Epithelial cell of esophagus (primary cell): ENCODE measurements at regions not wholly inside any gene's neighbourhood (a gene's known extent, or its start where the extent isn't known, plus 50 kb on each side); places are given as distances from the start of the nearest gene placed in this dataset.
"Not testable (repeated sequence)": the region's sequence is repeated elsewhere in the genome, so short reads cannot be mapped to it uniquely, and the experiment has no call there.

Experiments
- DNase-seq: peaks from one replicate; pipeline ENCODE4 v3.0.0; 2010; ENCODE audit warnings: low read depth
- H3K4me3 ChIP-seq: 2 replicates; pipeline ENCODE4 v1.5.1; 2011; ENCODE audit warnings: mild to moderate bottlenecking, low read length, control low read depth
- CTCF ChIP-seq: IDR thresholded peaks from 2 replicates; pipeline ENCODE4 v1.5.1; 2011; ENCODE audit warnings: low read depth, mild to moderate bottlenecking, low read length, control low read depth, inconsistent platforms; ENCODE audit not compliant: insufficient read depth; ENCODE audit errors: missing control alignments

GRCh38 chr1:213357403-213357802 is 306.4 kb downstream of the RPS6KC1 start:
- no peak overlapping the region for H3K4me3 ChIP-seq
- DNase-seq = no peak
- TF ChIP-seq CTCF = no peak

- DNase-seq, H3K4me3 ChIP-seq: not testable (repeated sequence)
Measured at GRCh38 chr1:213358368-213358767, 307.3 kb downstream of the RPS6KC1 start.

- H3K4me3 ChIP-seq = no peak overlapping the region
- no peak for TF ChIP-seq CTCF
- DNase-seq = no peak
Measured at GRCh38 chr1:213362598-213362997, 311.6 kb downstream of the RPS6KC1 start.

- TF ChIP-seq CTCF = no peak
Measured at GRCh38 chr1:213366141-213366831, 315.2 kb downstream of the RPS6KC1 start.

GRCh38 chr1:213369465-213369864 is 318.4 kb downstream of the RPS6KC1 start:
- no peak overlapping the region for H3K4me3 ChIP-seq
- no peak for TF ChIP-seq CTCF
- DNase-seq = no peak

More at GRCh38 chr1:213366141-213366831, 315.2 kb downstream of the RPS6KC1 start:
- H3K4me3 ChIP-seq = no peak overlapping the region
- no peak for DNase-seq

GRCh38 chr1:213370523-213370922 is 319.5 kb downstream of the RPS6KC1 start:
- TF ChIP-seq CTCF = no peak
- H3K4me3 ChIP-seq = no peak overlapping the region
- DNase-seq = no peak

GRCh38 chr1:213371525-213371846 is 320.4 kb downstream of the RPS6KC1 start:
- no peak overlapping the region for H3K4me3 ChIP-seq
- no peak for TF ChIP-seq CTCF
- no peak for DNase-seq
